DND-41 (cell line): ENCODE measurements at regions not wholly inside any gene's neighbourhood (a gene's known extent, or its start where the extent isn't known, plus 50 kb on each side); places are given as distances from the start of the nearest gene placed in this dataset.

Experiments used
- CTCF ChIP-seq: IDR thresholded peaks from 2 replicates; pipeline ENCODE4 v1.5.1; 2012; ENCODE audit warnings: borderline replicate concordance, low read length, moderate library complexity, mild to moderate bottlenecking; ENCODE audit not compliant: poor library complexity, severe bottlenecking; ENCODE audit errors: extremely low read depth
- EZH2 ChIP-seq: IDR thresholded peaks from 3 replicates; pipeline ENCODE4 v1.6.1; 2012; ENCODE audit warnings: borderline replicate concordance, low read depth, mild to moderate bottlenecking, moderate library complexity, low read length, inconsistent platforms; ENCODE audit not compliant: severe bottlenecking

DNA sequence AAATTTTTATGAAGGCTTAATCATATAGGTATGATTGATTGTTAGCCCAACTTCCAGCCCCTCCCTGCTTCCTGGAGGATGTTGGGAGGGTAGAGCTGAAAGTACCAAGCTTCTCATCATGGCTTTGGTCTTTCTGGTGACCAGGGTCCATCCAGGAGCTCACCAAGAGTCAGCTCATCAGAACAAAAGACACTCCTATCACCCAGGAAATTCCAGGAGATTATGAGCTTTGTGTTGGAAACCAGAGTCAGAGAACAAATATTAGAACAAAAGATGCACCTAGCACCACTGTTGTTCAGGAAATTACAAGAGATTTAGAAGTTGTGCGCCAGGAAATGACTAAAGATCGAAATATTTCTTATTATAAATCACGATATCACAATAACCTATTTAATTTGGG lies 119.9 kb upstream of the THUMPD2 start:
- TF ChIP-seq CTCF, result no peak
- TF ChIP-seq EZH2, result no peak
